Thoracic aorta (tissue), 2 donors: ENCODE measurements at regions not wholly inside any gene's neighbourhood (a gene's known extent, or its start where the extent isn't known, plus 50 kb on each side); places are given as distances from the start of the nearest gene placed in this dataset.
A peak's percentile ranks its signal among the peaks of the same experiment; 100 is the strongest.

Experiments
- ATAC-seq: fragments of 150-250 bp; one replicate; pipeline ENCODE4 v1.8.0; 2017; ENCODE audit warnings: low read depth; ENCODE audit not compliant: insufficient number of reproducible peaks, low FRiP score
- DNase-seq: peaks from one replicate; pipeline ENCODE4 v3.0.0-alpha.2; 2020; ENCODE audit warnings: low spot score
- H3K27ac ChIP-seq, 2 donors: fragments of 200-600 bp; sonication (generic); 1 replicate in 1 of 2; 2 replicates in 1 of 2; pipeline ENCODE4 v1.5.1; 2016; ENCODE audit warnings: mild to moderate bottlenecking in 2 of 2, moderate library complexity in 2 of 2
- H3K27me3 ChIP-seq: fragments of 200-600 bp; sonication (generic); replicated peaks from 2 replicates; pipeline ENCODE4 v1.6.0; 2016; ENCODE audit warnings: mild to moderate bottlenecking; ENCODE audit not compliant: insufficient read depth
- H3K36me3 ChIP-seq: fragments of 200-600 bp; sonication (generic); one replicate; pipeline ENCODE4 v1.5.1; 2016
- H3K4me1 ChIP-seq, 2 donors: fragments of 200-600 bp; sonication (generic); 1 replicate in 1 of 2; 2 replicates in 1 of 2; pipeline versions ENCODE4 v1.5.1 to v1.6.0; 2016; ENCODE audit warnings: low read depth in 2 of 2, mild to moderate bottlenecking in 1 of 2; ENCODE audit not compliant: control insufficient read depth in 1 of 2
- H3K4me3 ChIP-seq: fragments of 200-600 bp; sonication (generic); 2 replicates; pipeline ENCODE4 v1.5.1; 2016; ENCODE audit warnings: mild to moderate bottlenecking
- H3K9me3 ChIP-seq: fragments of 200-600 bp; sonication (generic); 2 replicates; pipeline ENCODE4 v1.5.1; 2016
- TF ChIP-seq, protein P1 (sequence below): fragments of 200-600 bp; sonication (generic); IDR thresholded peaks from one replicate; pipeline ENCODE4 v1.5.1; 2019; ENCODE audit warnings: antibody characterized with exemption

DNA sequence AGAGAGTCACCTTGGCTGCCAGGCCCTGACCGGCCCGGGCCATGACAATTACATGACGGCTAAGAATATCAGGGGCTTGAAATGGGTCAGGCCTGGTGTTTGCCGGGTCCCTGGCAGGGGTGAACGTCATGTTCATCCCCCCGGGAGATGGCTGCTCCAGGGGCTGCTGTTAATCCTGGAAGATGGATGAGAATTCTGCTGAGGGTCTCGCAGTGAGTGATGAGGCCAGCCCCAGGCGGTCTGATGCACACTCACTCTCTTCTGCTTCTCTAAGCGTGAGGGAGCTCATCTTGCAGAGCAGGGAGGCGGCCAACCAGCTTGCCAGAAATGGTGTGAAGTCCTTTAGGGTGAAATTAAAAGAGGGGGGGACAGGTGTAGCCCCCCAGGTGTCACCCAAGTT, 101.3 kb upstream of the ANO1 start:
- no peak overlapping the region for H3K27ac ChIP-seq
- no peaks in the 10 kb centered on the region for H3K36me3 ChIP-seq
- H3K27me3 ChIP-seq, result no peaks in the 10 kb centered on the region
- H3K9me3 ChIP-seq, result no peaks in the 10 kb centered on the region
- ATAC-seq (no peak), DNase-seq (no peak)
- peaks cover 26 to 45% of the 10 kb centered on the region in 2 donors for H3K4me1 ChIP-seq
- H3K4me3 ChIP-seq, result no peak overlapping the region
- TF ChIP-seq, protein P1, sequence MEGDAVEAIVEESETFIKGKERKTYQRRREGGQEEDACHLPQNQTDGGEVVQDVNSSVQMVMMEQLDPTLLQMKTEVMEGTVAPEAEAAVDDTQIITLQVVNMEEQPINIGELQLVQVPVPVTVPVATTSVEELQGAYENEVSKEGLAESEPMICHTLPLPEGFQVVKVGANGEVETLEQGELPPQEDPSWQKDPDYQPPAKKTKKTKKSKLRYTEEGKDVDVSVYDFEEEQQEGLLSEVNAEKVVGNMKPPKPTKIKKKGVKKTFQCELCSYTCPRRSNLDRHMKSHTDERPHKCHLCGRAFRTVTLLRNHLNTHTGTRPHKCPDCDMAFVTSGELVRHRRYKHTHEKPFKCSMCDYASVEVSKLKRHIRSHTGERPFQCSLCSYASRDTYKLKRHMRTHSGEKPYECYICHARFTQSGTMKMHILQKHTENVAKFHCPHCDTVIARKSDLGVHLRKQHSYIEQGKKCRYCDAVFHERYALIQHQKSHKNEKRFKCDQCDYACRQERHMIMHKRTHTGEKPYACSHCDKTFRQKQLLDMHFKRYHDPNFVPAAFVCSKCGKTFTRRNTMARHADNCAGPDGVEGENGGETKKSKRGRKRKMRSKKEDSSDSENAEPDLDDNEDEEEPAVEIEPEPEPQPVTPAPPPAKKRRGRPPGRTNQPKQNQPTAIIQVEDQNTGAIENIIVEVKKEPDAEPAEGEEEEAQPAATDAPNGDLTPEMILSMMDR, result no peak

DNA sequence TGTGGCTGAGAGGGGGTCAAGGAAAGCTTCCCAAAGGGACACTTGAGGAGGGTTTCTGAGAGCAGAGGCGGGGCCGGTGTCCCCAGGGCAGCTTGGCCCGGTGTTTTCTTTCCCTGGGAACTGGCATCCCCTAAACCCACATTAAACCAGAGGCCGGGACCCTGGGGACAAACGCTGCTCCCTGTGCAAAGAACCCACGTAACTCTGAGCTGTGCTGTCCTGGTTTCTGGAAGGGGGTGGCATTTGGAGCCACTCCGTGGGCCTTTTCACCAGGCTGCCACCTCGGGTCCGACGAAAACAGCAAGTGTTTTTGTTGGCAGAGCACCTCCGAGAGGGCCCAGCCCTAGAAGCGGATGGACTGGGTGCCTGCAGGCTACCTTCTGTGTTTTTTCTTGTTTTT, 100.2 kb upstream of the ANO1 start:
- H3K4me3 ChIP-seq, result no peak overlapping the region
- TF ChIP-seq, protein P1, result no peak
- H3K27ac ChIP-seq, result peak overlapping the region; percentile 80 to 96
- H3K4me1 ChIP-seq, result peaks cover 32 to 57% of the 10 kb centered on the region in 2 donors
- no peaks in the 10 kb centered on the region for H3K27me3 ChIP-seq
- no peak for ATAC-seq
- H3K9me3 ChIP-seq, result no peaks in the 10 kb centered on the region
- H3K36me3 ChIP-seq, result no peaks in the 10 kb centered on the region
- DNase-seq, result no peak

DNA sequence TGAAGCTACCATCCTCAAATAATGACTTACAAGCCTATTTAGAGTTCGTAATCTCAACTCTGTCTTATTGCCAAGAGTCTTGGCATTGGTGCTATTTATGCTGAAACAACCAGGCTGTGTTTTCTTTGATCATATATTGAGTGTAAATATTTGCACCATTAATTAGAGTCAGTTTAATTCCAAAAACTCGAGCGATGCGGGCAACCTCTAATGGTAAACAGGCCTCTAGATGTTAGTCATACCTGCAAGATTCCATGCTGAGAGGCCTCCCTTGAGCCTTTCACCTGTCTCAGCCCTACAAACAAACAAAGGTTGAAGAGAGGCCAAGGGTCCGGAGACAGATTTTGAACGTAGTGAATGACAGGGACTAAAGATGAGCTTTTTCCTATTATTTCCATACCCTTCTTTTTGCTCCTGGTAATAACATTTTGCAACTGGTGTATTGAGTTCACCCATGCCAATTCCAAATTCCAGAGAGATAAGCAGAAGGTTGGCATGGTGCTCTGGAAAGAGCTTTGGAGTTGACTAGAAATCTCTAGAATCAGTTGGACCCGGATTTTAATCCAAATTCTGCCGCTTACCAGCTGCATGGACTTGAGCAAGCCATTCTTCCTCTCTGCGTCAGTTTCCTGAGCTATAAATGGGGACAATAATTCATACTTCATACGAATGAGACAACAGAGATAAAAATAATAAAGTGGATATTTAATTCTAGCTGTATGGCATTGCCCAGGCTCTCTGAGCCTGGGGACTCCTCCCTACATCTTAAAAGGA, 99.1 kb upstream of the ANO1 start:
- Histone ChIP-seq H3K4me1 (peaks cover 43 to 67% of the 10 kb centered on the region in 2 donors), H3K36me3 (no peaks in the 10 kb centered on the region), H3K27ac (peak overlapping the region; percentile 80 to 96), H3K27me3 (no peaks in the 10 kb centered on the region), H3K4me3 (peak overlapping the region; percentile 23), H3K9me3 (no peaks in the 10 kb centered on the region)
- peak; percentile 50 for ATAC-seq
- TF ChIP-seq, protein P1, result no peak
- DNase-seq, result no peak

DNA sequence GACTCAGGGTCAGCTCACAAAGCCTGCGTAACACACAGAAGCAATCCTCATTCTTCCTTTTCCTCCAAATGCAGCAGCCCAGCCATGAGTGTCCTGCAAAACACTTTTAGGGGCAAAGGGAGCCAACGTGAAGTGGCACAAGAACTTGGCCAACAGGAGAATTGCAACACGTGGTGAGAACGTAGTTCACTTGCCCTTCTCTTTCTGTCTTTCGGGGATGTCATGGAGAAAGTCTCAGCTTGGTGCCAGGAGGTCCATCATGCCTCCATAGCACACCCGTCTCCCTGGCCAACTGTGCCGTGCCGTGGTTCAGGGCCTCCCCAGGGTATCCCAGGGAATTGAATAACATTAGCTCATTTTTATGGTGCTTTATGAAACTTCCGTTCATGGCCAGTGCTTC, 98.5 kb upstream of the ANO1 start:
- Histone ChIP-seq H3K36me3 (no peaks in the 10 kb centered on the region), H3K9me3 (no peaks in the 10 kb centered on the region), H3K4me1 (peaks cover 49 to 73% of the 10 kb centered on the region in 2 donors), H3K27me3 (no peaks in the 10 kb centered on the region), H3K27ac (peak overlapping the region; percentile 80 to 96), H3K4me3 (peak overlapping the region; percentile 23)
- peak; percentile 2 for ATAC-seq
- DNase-seq, result no peak
- TF ChIP-seq, protein P1, result no peak

DNA sequence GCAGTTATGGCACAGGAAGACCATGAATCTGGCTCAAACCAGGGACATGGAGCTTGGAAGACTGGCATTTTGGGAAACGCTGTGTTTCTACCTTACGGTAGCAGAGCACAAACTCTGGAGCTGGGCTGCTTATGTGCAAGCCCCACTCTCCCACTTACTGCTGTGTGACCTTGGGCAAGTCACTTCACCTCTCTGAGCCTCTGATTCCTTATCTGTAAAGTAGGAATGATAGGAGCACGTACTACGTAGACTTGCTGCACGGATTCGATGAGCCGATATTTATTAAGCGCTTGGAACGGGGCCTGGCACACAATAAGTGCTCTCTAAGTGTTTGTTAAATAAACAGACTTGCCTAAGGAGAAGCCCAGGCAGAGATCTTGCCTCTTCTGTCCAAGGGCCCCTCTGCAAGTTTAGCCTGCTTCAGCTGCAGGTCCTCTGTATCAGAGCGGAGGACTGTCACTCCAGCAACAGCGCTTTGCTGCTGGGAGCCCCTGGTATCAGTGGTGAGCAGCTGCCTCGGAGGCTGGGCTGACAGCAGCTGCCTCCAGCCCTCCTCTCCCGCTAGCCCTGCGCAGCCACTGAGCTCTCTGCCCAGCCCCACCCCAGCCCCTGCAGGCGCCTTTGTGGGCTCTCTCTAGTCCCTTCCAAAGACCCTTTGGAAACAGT, 96.9 kb upstream of the ANO1 start:
- TF ChIP-seq, protein P1, result no peak
- no peak for ATAC-seq
- Histone ChIP-seq H3K4me3 (no peak overlapping the region), H3K9me3 (no peaks in the 10 kb centered on the region), H3K27me3 (no peaks in the 10 kb centered on the region), H3K27ac (peak overlapping the region; percentile 92 to 96), H3K4me1 (peaks cover 49 to 83% of the 10 kb centered on the region in 2 donors), H3K36me3 (no peaks in the 10 kb centered on the region)
- no peak for DNase-seq
